Skeletal muscle cell (primary cell): ENCODE measurements at regions not wholly inside any gene's neighbourhood (a gene's known extent, or its start where the extent isn't known, plus 50 kb on each side); places are given as distances from the start of the nearest gene placed in this dataset.
A peak's percentile ranks its signal among the peaks of the same experiment; 100 is the strongest.
"Not testable (repeated sequence)": the region's sequence is repeated elsewhere in the genome, so short reads cannot be mapped to it uniquely, and the experiment has no call there.

ENCODE experiments used
- DNase-seq: peaks from one replicate; pipeline ENCODE4 v3.0.0-alpha.2; 2010; ENCODE audit warnings: low read depth
- H3K4me3 ChIP-seq: 2 replicates; pipeline ENCODE4 v1.5.1; 2011; ENCODE audit warnings: low read depth, mild to moderate bottlenecking, control low read depth, low read length, moderate library complexity

- not testable (repeated sequence) for DNase-seq, H3K4me3 ChIP-seq
These were observed 97.7 kb upstream of the MPHOSPH6 start for GRCh38 chr16:82267675-82268074.

GRCh38 chr16:82265809-82266208 is 95.8 kb upstream of the MPHOSPH6 start:
- no peak for DNase-seq
- H3K4me3 ChIP-seq = no peak overlapping the region

- H3K4me3 ChIP-seq = no peak overlapping the region
- no peak for DNase-seq
These were observed 94.7 kb upstream of the MPHOSPH6 start for GRCh38 chr16:82264756-82265155.

DNA sequence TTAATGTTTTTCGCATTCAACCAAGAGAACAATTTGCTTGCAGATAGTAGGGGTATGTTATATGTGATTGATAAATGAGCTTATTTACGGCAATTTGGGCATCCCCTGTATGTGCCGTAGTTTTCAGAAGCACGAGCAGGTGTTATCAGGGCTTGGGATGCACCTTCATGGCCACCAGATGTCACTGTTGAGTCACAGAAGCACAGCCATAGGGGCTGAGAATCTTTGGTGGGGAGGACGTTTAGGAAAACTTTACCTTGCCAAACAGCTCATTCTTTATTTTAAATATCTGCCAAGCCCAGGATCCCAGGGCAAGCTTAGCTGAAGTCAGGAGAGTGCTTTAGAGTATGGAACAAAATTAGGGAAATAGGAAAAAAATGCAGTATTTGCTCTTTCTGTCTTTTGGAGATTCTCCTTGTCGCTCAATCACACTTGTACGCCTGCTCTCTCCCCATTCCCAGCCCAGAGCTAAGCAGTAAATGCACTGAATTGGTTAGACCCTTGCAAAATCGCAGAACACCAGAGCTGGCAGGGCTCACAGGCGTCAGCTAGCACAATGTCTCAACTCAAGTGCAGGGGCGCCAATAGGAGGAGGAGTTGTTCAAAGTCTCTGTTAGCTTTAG is 93.6 kb upstream of the MPHOSPH6 start:
- no peak for DNase-seq

GRCh38 chr16:82262244-82262643 is 92.2 kb upstream of the MPHOSPH6 start:
- H3K4me3 ChIP-seq = no peak overlapping the region
- no peak for DNase-seq

More for the DNA sequence above, 93.6 kb upstream of the MPHOSPH6 start:
- no peak overlapping the region for H3K4me3 ChIP-seq

- no peak overlapping the region for H3K4me3 ChIP-seq
- DNase-seq = no peak
These were observed 90.3 kb upstream of the MPHOSPH6 start for GRCh38 chr16:82260212-82260795.

GRCh38 chr16:82259731-82260130 is 89.7 kb upstream of the MPHOSPH6 start:
- no peak overlapping the region for H3K4me3 ChIP-seq
- no peak for DNase-seq

GRCh38 chr16:82257990-82258389 is 88.0 kb upstream of the MPHOSPH6 start:
- DNase-seq = no peak
- no peak overlapping the region for H3K4me3 ChIP-seq

DNA sequence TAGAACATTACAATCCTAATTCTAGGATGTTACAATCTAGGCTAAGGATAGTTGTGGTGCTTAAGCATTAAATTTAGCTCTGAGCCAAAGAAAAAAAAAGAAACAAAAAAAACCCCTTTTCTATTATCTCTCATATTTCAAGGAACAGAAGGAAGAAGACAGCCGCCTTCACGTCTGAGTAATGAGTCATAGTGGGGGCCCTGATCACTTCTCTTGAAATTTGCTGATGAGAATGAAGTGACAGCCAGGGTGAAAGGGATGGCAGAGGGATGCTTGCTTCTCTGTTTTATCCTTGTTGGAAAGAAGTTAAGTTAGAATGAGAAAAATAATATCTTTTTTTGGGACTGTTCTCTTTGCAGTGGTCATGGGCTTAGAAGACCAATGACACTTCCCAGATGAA is 82.6 kb upstream of the MPHOSPH6 start:
- no peak for DNase-seq
- no peak overlapping the region for H3K4me3 ChIP-seq

- no peak overlapping the region for H3K4me3 ChIP-seq
- DNase-seq = no peak
These were observed 78.7 kb upstream of the MPHOSPH6 start for GRCh38 chr16:82248677-82249076.

GRCh38 chr16:82248012-82248656 is 78.1 kb upstream of the MPHOSPH6 start:
- no peak for DNase-seq
- no peak overlapping the region for H3K4me3 ChIP-seq

GRCh38 chr16:82242201-82242600 is 72.2 kb upstream of the MPHOSPH6 start:
- no peak overlapping the region for H3K4me3 ChIP-seq
- DNase-seq = no peak

- no peak overlapping the region for H3K4me3 ChIP-seq
- no peak for DNase-seq
These were observed 71.5 kb upstream of the MPHOSPH6 start for GRCh38 chr16:82241469-82242052.

GRCh38 chr16:82240111-82240510 is 70.1 kb upstream of the MPHOSPH6 start:
- DNase-seq = no peak
- no peak overlapping the region for H3K4me3 ChIP-seq

GRCh38 chr16:82236875-82237274 is 66.9 kb upstream of the MPHOSPH6 start:
- no peak for DNase-seq
- no peak overlapping the region for H3K4me3 ChIP-seq

GRCh38 chr16:82236415-82236814 is 66.4 kb upstream of the MPHOSPH6 start:
- no peak for DNase-seq
- H3K4me3 ChIP-seq = no peak overlapping the region

- DNase-seq = no peak
- no peak overlapping the region for H3K4me3 ChIP-seq
These were observed 62.8 kb upstream of the MPHOSPH6 start for GRCh38 chr16:82232806-82233205.

- DNase-seq = no peak
- H3K4me3 ChIP-seq = no peak overlapping the region
These were observed 61.2 kb upstream of the MPHOSPH6 start for GRCh38 chr16:82231008-82231787.

GRCh38 chr16:82229800-82230619 is 60.0 kb upstream of the MPHOSPH6 start:
- H3K4me3 ChIP-seq = no peak overlapping the region
- DNase-seq = peak; percentile 11
